GM18507 (cell line): ENCODE measurements at regions not wholly inside any gene's neighbourhood (a gene's known extent, or its start where the extent isn't known, plus 50 kb on each side); places are given as distances from the start of the nearest gene placed in this dataset.
"Not testable (repeated sequence)": the region's sequence is repeated elsewhere in the genome, so short reads cannot be mapped to it uniquely, and the experiment has no call there.

Experiments
- DNase-seq: peaks from one replicate; pipeline ENCODE4 v3.0.0; 2011; ENCODE audit warnings: low read depth; ENCODE audit not compliant: insufficient read length; ENCODE audit errors: extremely low spot score
- FAIRE-seq: peaks from 2 replicates; lab custom pipeline; 2011; peaks lifted over from hg19 to GRCh38; lab: Jason Lieb, UNC

DNA sequence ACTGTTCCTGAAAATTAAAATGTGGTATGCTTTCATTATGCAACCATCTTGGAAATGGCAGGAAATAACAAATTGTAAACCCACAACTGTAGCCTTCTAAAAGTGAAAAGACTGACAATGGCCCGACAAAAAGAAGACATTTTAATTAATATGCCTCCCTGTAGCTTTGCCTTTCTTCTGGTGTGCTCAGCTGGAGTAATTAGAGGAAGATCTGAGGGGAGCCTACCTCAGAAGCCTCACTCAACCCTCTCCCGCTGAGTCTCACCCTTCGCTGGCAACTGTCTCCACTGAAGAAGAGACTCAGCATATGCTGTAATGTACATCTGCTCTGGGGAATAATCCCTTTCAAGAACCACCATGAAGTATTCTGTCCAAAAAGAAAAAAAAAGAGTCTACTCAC, 104.7 kb upstream of the SETMAR start:
- DNase-seq (no peak), FAIRE-seq (no peak)

DNA sequence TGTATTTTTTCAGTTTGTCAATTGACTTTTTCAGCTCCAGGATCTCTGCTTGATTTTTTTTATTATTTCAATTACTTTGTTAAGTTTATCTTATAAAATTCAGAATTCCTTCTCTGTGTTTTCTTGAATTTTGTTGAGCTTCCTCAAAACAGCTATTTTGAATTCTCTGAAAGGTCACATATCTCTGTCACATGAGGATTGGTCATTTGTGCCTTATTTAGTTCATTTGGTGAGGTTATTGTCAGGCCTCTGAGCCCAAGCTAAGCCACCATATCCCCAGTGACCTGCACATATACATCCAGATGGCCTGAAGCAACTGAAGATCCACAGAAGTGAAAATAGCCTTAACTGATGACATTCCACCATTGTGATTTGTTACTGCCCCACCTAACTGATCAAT, 98.4 kb upstream of the SETMAR start:
- not testable (repeated sequence) for FAIRE-seq, DNase-seq

DNA sequence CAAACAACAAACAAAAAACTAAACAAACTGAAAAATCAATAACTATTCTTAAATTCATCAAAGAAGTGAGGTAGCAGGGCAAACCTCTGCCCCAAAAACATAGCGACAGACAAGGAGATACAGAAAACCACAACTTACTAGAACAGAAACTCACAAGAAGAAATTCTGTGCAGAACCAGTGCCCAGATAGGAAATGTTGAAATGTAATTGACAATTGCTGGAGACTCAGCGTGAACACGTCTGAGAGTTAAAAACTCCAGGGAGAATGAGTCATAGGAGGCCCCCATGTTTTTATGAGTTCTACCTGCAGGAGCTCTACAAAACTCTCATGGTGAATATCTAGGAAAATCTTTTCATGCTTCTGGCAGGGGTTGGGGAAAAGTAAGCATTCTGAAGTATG, 95.5 kb upstream of the SETMAR start:
- DNase-seq (no peak), FAIRE-seq (no peak)

DNA sequence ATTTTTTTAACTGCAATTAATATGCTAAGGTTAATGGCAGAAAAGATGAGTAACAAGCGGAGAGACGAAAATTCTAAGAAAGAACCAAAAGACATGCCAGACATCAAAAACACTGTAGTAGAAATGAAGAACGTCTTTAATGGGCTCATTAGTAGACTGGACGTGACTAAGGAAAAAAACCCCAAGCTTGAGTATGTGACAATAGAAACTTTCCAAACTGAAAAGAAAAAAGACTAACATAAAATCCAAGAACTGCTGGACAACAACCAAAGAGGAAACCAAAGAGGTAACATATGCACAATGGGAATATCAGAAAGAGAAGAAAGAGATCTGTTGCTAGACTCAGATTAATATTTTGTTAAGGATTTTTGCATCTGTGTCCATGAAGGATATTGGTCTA, 94.6 kb upstream of the SETMAR start:
- no peak for FAIRE-seq

DNA sequence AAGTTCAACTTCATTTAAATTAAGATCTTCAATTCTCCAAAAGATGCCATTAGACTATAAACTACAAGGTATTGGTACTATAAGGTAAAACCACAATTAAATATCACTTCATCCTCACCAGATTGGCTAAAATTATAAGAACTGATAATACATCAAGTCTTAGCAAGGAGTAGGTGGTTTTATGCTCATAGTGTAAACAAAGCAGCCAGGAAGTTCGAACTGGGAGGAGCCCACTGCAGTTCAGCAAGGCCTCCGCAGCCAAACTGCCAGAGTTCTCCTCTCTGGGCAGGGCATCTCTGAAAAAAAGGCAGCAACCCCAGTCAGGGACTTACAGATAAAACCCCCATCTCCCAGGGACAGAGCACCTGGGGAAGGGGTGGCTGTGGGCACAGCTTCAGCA, 91.6 kb upstream of the SETMAR start:
- no peak for FAIRE-seq
- no peak for DNase-seq

More for the DNA sequence above, 94.6 kb upstream of the SETMAR start:
- no peak for DNase-seq

DNA sequence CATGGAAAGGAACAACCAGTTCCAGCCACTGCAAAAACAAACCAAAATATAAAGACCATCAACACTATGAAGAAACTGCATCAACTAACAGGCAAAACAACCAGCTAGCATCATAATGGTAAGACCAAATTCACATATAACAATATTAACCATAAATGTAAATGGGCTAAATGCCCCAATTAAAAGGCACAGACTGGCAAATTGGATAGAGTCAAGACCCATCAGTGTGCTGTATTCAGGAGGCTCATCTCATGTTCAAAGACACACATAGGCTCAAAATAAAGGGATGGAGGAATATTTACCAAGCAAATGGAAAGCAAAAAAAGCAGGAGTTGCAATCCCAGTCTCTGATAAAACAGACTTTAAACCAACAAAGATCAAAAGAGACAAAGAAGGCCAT, 89.7 kb upstream of the SETMAR start:
- not testable (repeated sequence) for FAIRE-seq, DNase-seq

DNA sequence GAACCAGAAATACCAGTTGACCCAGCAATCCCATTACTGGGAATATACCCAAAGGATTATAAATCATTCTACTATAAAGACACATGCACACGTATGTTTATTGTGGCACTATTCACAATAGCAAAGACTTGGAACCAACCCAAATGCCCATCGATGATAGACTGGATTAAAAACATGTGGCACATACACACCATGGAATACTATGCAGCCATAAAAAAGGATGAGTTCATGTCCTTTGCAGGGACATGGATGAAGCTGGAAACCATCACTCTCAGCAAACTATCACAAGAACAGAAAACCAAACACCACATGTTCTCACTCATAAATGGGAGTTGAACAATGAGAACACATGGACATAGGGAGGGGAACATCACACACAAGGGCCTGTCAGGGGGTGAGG, 86.2 kb upstream of the SETMAR start:
- not testable (repeated sequence) for FAIRE-seq, DNase-seq

DNA sequence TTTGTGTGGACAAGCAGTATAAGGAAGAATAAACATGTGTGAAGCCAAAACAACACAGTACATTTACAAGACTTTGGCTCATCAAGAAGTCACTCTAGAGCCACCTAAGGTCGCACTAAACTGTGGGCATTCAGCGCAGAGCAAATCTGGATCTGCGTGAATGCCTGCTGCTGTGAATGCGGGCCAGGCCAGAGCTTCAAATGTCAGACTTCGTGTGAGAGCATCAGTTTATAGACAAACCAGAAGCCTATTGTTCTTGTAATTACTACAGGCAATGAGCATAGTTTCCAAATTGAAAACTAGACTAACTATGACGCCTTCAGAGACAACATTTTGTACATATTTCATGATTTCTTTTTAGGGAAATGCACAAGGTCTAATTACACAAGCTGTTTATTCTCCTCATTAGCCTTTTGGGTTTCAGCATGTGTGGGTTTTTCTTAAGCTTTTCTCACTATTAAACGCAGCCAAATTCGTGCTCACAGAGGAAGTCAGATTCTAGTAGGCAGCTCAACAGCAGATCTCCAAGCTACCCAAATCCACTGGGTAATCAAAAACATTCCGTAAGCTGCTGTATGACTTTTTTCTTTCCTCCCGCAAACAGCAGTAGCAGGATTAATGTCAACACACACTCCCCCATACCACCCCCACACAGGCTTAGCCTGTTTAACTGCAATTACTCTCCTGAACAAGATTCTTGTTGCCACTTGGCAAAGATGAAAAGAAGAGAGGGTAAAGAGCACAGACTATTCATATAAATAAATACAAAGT, 84.5 kb upstream of the SETMAR start:
- no peak for DNase-seq
- no peak for FAIRE-seq

DNA sequence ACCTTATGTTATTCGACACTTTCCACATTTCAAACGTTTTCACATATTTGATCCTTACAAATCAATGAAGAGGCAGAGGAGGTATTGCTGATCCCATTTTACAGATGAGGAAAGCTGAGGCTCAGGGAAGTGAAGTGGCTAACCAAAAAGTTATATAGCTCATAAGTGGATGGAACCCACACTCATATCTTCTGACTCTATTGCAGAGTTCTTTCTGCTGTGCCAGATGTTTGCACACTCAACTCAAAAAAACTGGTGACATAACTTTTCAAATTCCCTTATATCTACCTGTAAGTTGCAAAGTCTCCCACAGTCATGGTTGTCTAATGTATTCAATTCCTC, 84.0 kb upstream of the SETMAR start:
- FAIRE-seq (no peak), DNase-seq (no peak)

DNA sequence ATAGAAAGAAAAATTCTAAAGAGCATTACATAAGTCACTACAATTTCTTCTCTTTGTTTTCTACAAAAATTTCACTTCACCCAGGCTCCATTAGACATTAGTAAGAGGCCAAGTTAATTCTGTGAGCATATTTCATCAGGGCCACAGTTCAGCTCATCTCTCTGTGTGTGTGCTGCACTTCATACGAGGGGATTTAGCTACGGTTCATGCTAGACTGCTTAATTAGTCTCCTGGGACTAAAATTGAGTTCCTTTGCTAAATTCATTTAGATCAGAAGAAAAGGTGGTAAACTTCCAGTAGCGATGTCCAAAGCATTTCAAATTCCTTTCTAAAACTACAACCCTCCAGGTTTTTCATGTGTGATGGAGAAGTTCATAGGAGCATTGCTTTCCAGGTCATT, 83.1 kb upstream of the SETMAR start:
- DNase-seq, result no peak
- no peak for FAIRE-seq

DNA sequence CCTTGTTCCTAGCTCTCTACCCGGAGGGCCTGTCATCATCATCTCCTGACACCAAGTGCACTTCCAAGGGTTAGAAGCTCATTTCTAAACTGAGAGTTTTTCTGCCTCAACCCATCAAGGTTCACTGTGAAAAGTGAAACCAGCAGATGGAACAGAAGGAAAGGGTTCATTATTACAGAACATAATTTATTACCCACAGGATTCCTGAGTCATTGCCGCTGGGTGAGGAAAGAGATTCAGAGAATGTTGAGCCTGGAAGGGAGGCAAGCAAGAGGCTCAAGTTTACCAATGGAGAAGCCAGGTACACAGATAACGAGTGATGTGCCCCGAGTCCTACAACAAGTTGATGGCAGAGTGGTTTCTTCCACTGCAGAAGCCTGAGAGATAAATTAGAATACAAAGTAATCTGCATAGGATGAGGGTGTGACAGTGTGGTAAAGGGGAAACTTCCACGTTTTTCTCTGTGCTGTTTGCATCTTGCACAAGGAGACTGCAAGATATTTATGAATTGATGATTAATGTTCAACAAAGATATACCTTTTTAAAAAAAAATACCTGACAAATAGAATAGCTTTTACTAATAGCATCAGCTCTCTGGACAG, 80.5 kb upstream of the SETMAR start:
- DNase-seq (no peak), FAIRE-seq (no peak)

DNA sequence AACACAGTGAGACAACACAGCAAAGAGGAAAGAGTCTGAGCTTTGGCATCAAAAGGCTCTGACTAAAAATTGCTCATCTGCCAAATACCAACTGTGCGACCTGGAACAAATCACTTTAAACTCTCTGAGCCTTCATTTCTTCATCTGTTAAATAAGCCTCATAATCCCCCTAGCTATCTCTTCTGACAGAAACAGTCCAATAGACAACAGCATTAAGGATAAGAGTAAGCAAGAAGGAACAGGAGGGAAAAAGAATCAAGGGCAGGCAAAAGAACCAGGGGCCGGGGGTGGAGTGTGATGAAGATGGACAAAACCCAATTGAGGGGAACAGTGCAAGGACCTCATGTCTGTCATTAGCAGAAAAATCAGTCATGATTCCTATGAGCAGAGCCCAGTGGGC, 79.4 kb upstream of the SETMAR start:
- DNase-seq, result no peak
- no peak for FAIRE-seq

DNA sequence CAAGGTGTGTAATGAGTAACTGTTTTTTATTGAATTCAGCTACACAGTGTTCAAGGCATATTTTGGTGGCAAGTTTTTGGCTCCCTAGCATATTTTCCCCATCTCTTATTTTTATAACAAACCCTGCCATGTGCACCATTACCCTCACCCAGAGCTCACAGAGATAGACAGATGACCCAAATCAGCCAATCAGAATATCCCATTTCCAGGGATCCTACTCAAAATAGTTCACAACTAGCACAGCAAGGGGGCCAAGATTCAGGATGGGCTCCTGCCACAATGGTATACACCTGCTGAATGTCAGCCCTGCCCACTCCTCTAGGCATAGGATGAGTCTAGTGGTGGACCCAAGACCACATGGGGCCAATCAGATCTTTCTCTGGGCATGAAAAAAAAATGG, 78.8 kb upstream of the SETMAR start:
- FAIRE-seq, result no peak
- no peak for DNase-seq

DNA sequence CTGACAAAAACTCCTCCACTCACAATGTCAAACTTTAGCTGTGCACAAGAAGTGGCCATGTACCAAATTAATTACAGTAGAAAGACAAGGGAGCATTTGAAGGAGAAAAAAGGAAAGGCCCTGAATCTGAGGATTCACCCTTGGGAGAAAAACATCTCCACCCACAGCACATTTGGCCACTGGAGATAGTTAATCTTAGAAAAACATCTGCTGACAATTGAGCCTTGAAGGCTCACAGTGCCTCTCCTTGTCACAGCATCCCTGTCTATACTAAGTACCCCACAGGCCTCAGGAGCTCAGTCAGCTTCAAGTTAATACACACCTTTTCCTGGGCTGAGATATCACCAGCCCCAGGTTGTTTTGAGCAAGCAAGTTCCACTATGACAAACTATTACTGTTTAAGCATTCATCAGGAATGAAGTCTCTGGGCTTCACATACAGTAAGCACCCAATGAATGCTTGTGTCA, 78.1 kb upstream of the SETMAR start:
- FAIRE-seq (no peak), DNase-seq (no peak)

DNA sequence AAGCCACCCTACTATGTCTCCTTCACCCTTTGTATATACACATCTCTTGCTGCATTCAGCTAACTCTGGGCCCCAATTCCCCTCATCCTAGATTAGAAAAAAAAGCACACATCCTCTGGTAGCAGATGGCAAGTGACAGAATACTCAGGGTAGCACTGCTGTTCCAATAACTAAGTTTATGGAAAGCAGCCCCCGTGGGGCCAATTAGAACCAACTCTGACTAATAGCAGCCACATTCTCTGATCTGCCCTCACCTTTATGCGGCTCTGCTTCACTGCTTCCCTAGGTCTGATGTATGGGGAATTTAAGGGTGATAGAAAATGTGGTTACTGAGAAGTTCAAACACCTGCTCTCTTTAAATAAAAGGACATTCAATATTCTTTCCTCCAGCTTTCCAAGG, 74.9 kb upstream of the SETMAR start:
- FAIRE-seq, result no peak

DNA sequence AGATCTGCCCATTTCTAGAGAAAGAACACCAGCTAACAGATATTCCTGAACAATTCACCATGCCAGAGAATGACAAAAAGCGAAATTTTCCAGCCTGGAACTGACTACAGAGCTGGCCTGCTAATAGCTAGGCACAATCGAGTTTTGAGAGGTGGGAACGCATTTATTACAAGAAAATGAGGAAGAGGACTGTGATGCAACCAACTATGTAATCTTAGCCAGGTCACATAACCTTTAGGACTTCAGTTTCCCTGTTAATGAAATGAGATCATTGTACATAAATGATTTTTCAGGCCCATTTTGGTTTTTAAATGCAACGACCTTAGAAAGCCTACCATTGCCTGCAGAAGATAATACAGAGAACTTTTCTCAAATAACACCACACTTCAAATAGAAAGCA, 72.1 kb upstream of the SETMAR start:
- DNase-seq (no peak), FAIRE-seq (no peak)

More for the DNA sequence above, 74.9 kb upstream of the SETMAR start:
- no peak for DNase-seq

DNA sequence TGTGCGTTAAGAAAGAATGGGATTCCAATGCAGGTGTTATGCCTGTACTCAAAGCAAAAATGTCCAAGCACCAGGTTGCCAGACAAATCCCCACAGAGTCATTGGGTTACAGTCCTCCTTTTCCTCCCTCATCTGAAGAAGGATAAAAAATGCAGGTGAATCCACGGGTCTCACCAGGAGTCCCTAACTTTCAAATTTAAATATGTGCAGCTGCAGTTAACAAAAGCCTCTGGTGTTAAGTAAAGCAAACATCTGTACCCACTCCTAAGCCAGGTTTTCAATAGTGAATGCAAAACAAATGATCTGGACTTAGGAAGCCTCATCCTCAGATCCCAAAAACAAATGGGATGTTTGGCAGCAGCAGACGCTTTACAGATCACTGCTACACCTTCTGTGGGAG, 70.4 kb upstream of the SETMAR start:
- no peak for FAIRE-seq
- no peak for DNase-seq

DNA sequence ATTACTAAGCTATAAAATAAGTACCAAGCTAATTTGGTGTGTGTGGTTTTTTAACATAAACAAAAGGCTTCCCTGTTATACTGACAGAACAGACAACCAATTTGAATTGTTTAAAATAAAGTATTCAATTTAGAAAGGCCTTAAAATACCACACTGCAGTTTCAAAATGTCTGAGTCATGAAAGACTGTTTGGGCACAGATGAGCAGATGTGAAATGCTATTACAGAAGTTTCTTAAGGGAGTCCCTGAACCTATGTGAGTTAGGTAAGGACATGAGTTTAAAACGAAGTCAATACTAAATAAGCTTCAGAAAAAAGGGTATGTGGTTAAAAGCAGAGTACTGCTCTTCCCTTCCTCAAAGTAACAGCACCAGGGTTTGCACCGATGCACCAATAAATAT, 69.7 kb upstream of the SETMAR start:
- FAIRE-seq, result no peak

DNA sequence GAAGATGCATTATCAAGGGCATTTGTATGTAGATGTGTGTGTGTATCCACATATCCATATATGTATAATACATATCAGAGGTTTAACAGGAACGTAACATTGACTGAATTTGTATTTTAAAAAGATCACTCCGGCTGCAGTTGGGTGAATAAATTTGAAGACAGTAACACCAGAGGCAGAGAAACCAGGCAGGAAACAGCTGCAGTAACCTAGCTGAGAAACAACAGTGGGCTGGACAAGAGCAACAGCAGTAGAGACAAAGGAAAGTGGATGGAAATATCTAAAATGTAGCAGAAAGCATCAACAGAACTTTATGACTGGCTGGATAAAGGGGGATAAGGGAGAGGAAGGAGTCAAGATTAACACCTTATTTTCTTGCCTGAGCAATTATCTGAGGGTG, 68.3 kb upstream of the SETMAR start:
- FAIRE-seq (no peak), DNase-seq (no peak)

More for the DNA sequence above, 69.7 kb upstream of the SETMAR start:
- DNase-seq, result no peak

DNA sequence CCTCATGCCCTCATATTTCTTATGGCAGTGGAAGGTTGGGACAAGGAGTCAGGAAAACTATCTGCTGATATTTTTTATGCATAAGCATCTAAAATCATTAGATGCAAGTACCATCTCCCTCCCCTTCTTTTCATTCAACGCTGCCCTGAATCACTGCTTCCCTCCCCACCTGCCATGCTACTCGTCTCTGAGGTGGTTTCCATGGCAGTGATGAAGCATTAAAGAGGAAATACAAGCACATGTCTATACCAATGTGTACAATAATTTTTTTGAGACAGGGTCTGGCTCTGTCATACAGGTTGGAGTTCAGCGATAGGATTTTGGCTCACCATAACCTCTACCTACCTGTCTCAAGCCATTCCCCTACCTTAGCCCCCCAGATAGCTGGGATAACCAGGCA, 67.5 kb upstream of the SETMAR start:
- DNase-seq, result no peak
- no peak for FAIRE-seq

DNA sequence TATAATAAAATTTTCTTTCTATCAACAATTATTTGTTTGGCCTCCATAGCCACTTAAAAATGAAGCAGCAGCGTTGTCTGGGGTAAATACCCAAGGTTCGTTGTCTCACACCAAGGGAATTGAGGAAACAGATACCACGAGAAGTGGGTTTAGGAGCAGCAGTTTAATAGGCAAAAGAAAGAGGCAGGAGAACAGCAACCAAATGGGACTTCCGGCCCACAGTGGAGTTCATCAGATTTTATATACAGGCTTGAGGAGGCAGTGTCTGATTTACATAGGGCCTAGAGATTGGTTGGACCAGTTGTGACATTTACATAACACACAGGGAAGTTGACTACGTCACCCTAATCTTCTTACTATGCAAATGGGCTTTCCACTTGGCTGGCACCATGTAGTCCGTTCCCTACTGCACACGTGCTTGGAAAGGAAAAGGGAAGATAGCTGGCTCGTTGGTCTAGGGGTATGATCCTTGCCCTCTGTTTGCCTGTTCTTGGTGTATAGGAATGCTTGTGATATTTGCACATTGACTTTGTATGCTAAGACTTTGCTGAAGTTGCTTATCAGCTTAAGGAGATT, 61.5 kb upstream of the SETMAR start:
- DNase-seq (no peak), FAIRE-seq (no peak)
